ENCODE measurements at regions not wholly inside any gene's neighbourhood (a gene's known extent, or its start where the extent isn't known, plus 50 kb on each side); places are given as distances from the start of the nearest gene placed in this dataset.
A peak's percentile ranks its signal among the peaks of the same experiment; 100 is the strongest.

DNA sequence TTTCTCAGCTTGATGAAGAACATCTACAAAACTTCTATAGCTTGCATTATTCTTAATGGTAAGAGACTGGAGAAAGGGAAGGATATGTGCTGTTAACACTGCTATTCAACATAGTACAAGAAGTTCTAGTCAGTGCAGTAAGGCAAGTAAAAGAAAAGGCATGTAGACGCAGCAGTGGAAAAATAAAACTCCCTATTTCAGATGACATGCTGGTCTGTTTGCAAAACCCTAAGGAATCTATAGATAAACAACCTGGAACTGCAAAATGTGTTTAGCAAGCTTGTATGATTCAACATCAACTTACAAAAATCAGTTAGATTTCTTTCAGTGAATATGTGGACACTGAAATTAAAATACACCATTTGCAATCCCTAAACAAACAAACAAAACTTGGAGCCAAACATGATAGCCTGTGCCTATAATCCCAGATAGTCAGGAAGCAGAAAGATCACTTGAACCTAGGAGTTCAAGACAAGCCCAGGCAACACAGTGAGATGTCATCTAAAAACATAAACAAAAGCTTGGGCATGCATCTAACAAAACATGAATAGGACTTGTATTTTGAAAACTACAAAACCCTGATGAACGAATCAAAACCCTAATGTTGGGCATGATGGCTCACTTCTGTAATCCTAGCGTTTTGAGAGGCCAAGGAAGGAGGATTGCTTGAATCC lies 293.6 kb upstream of the RGS6 start:
- Histone ChIP-seq H3K27me3 (ENCODE audit: control insufficient read depth, insufficient read depth, low read length) (no peaks in the 10 kb centered on the region), H3K36me3 (ENCODE audit: control insufficient read depth in 2 of 3, insufficient read depth in 3 of 3, low read length in 3 of 3) (no peaks in the 10 kb centered on the region), H3K9me3 (ENCODE audit: control insufficient read depth in 2 of 3, insufficient read depth in 1 of 3, low read length in 3 of 3) (peaks cover 0 to 3% (median 0%) of the 10 kb centered on the region in 3 donors), H3K4me1 (ENCODE audit: control insufficient read depth in 2 of 3, insufficient read depth in 2 of 3, low read depth in 1 of 3, low read length in 3 of 3) (no peaks in the 10 kb centered on the region), H3K9ac (ENCODE audit: low read length in 3 of 3) (no peak overlapping the region), H3K4me3 (ENCODE audit: low read length in 3 of 3) (no peak overlapping the region), H3K27ac (ENCODE audit: low read depth in 2 of 2, low read length in 2 of 2) (no peak overlapping the region)
- FAIRE-seq, result no peak
- DNase-seq, result no peak
- intact Hi-C loops (cut with DNase I), result no loop called here
- TF ChIP-seq, protein P1, sequence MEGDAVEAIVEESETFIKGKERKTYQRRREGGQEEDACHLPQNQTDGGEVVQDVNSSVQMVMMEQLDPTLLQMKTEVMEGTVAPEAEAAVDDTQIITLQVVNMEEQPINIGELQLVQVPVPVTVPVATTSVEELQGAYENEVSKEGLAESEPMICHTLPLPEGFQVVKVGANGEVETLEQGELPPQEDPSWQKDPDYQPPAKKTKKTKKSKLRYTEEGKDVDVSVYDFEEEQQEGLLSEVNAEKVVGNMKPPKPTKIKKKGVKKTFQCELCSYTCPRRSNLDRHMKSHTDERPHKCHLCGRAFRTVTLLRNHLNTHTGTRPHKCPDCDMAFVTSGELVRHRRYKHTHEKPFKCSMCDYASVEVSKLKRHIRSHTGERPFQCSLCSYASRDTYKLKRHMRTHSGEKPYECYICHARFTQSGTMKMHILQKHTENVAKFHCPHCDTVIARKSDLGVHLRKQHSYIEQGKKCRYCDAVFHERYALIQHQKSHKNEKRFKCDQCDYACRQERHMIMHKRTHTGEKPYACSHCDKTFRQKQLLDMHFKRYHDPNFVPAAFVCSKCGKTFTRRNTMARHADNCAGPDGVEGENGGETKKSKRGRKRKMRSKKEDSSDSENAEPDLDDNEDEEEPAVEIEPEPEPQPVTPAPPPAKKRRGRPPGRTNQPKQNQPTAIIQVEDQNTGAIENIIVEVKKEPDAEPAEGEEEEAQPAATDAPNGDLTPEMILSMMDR (IDR thresholded peaks at IDR 0.05; ENCODE audit: borderline replicate concordance, extremely low read depth, insufficient read depth), result no peak

DNA sequence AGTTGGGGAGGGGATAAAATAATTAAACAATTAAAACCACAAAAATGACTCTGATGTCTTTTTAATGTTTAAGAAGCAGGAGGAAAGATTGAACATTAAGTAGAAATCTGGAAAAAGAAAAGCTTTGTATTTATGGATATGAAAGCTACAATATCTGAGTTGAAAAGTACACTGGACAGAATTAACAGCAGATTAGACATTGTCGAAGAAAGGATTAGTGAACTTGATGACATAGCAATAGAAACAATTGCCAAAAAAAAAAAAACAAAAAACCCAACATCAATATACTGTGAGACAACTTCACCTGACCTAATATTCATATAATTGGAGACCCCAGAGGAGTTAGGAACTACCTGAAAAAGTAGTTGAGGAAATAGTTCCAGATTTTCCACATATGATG lies 289.5 kb upstream of the RGS6 start:
- no peak overlapping the region for H3K4me3 ChIP-seq (ENCODE audit: low read length in 3 of 3)
- H3K27me3 ChIP-seq (ENCODE audit: control insufficient read depth, insufficient read depth, low read length), result no peaks in the 10 kb centered on the region
- no peaks in the 10 kb centered on the region for H3K36me3 ChIP-seq (ENCODE audit: control insufficient read depth in 2 of 3, insufficient read depth in 3 of 3, low read length in 3 of 3)
- no peak overlapping the region for H3K9ac ChIP-seq (ENCODE audit: low read length in 3 of 3)
- intact Hi-C loops (cut with DNase I), result no loop called here
- FAIRE-seq (no peak), DNase-seq (no peak)
- TF ChIP-seq, protein P1 (IDR thresholded peaks at IDR 0.05; ENCODE audit: borderline replicate concordance, extremely low read depth, insufficient read depth), result no peak
- H3K9me3 ChIP-seq (ENCODE audit: control insufficient read depth in 2 of 3, insufficient read depth in 1 of 3, low read length in 3 of 3), result peaks cover 0 to 3% (median 0%) of the 10 kb centered on the region in 3 donors
- H3K4me1 ChIP-seq (ENCODE audit: control insufficient read depth in 2 of 3, insufficient read depth in 2 of 3, low read depth in 1 of 3, low read length in 3 of 3), result no peaks in the 10 kb centered on the region
- no peak overlapping the region for H3K27ac ChIP-seq (ENCODE audit: low read depth in 2 of 2, low read length in 2 of 2)

DNA sequence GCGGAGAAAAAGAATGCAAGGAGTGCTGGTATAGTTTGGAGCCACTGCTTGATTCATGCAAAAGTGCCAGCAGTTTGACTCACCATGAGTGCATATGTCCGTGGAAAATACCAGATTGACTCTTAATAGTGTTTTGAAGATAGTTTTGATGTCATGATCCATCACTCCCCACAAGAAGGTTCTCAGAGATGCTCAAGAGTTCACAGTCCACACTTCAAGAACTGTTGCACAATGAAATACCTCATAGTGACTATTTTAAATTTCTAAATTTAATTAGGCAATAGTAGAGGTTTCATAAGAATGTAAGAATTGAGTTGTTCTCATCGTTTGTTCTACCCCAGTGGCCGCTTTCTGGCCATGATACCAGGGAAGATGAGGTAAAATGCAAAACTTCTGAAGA lies 286.6 kb upstream of the RGS6 start:
- Histone ChIP-seq H3K9me3 (ENCODE audit: control insufficient read depth in 2 of 3, insufficient read depth in 1 of 3, low read length in 3 of 3) (peaks cover 0 to 3% (median 0%) of the 10 kb centered on the region in 3 donors), H3K27ac (ENCODE audit: low read depth in 2 of 2, low read length in 2 of 2) (no peak overlapping the region), H3K4me3 (ENCODE audit: low read length in 3 of 3) (no peak overlapping the region), H3K27me3 (ENCODE audit: control insufficient read depth, insufficient read depth, low read length) (no peaks in the 10 kb centered on the region), H3K9ac (ENCODE audit: low read length in 3 of 3) (no peak overlapping the region), H3K36me3 (ENCODE audit: control insufficient read depth in 2 of 3, insufficient read depth in 3 of 3, low read length in 3 of 3) (no peaks in the 10 kb centered on the region), H3K4me1 (ENCODE audit: control insufficient read depth in 2 of 3, insufficient read depth in 2 of 3, low read depth in 1 of 3, low read length in 3 of 3) (no peaks in the 10 kb centered on the region)
- no peak for FAIRE-seq
- no peak for DNase-seq
- TF ChIP-seq, protein P1 (IDR thresholded peaks at IDR 0.05; ENCODE audit: borderline replicate concordance, extremely low read depth, insufficient read depth), result no peak
- intact Hi-C loops (cut with DNase I), result no loop called here

DNA sequence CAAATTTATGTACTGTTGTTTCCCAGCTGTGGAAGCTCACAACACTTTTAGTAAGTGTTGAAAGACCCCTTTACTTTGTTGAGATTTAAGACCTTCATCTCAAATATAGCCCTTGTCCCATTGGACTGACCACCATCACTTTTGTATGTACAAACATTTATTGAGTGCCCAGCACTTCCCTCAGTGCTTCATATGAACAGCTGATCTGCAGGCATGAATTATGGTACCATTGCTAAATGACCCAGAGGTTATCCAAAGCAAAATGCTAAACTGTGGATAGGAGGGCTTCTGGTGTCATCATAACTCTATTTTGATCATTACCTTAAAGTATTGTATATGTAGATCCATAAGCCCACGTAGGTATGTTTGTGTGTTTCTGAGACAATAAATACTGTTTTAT lies 285.7 kb upstream of the RGS6 start:
- intact Hi-C loops (cut with DNase I), result no loop called here
- DNase-seq (no peak), FAIRE-seq (no peak)
- H3K4me1 ChIP-seq (ENCODE audit: control insufficient read depth in 2 of 3, insufficient read depth in 2 of 3, low read depth in 1 of 3, low read length in 3 of 3), result peaks cover 0 to under 1% (median 0%) of the 10 kb centered on the region in 3 donors
- H3K9me3 ChIP-seq (ENCODE audit: control insufficient read depth in 2 of 3, insufficient read depth in 1 of 3, low read length in 3 of 3), result peaks cover 0 to 3% (median 0%) of the 10 kb centered on the region in 3 donors
- no peaks in the 10 kb centered on the region for H3K36me3 ChIP-seq (ENCODE audit: control insufficient read depth in 2 of 3, insufficient read depth in 3 of 3, low read length in 3 of 3)
- TF ChIP-seq, protein P1 (IDR thresholded peaks at IDR 0.05; ENCODE audit: borderline replicate concordance, extremely low read depth, insufficient read depth), result no peak
- H3K27me3 ChIP-seq (ENCODE audit: control insufficient read depth, insufficient read depth, low read length), result no peaks in the 10 kb centered on the region
- no peak overlapping the region for H3K4me3 ChIP-seq (ENCODE audit: low read length in 3 of 3)
- H3K9ac ChIP-seq (ENCODE audit: low read length in 3 of 3), result no peak overlapping the region
- peak overlapping the region in 1 of 2 donors; percentile 43 for H3K27ac ChIP-seq (ENCODE audit: low read depth in 2 of 2, low read length in 2 of 2)

Data from kidney (tissue), 13 donors.